Smooth muscle cell (in vitro differentiated cells): ENCODE measurements at regions not wholly inside any gene's neighbourhood (a gene's known extent, or its start where the extent isn't known, plus 50 kb on each side); places are given as distances from the start of the nearest gene placed in this dataset.

Experiments used
- DNase-seq: peaks from one replicate; lab custom pipeline; 2025; ENCODE audit not compliant: unreplicated experiment; lab: John Stamatoyannopoulos, UW
- H2AFZ ChIP-seq: fragments of 200-600 bp; sonication (generic); 2 replicates; pipeline ENCODE4 v1.6.0; 2016; ENCODE audit warnings: antibody characterized with exemption, low read depth, mild to moderate bottlenecking
- H3F3A ChIP-seq: fragments of 200-600 bp; sonication (generic); 2 replicates; pipeline ENCODE4 v1.6.0; 2017; ENCODE audit warnings: antibody characterized with exemption, low read depth
- H3K27ac ChIP-seq: fragments of 200-600 bp; sonication (generic); 2 replicates; pipeline ENCODE4 v1.5.1; 2016; ENCODE audit warnings: low read depth, mild to moderate bottlenecking
- H3K27me3 ChIP-seq: fragments of 200-600 bp; sonication (generic); 2 replicates; pipeline ENCODE4 v1.6.1; 2016; ENCODE audit warnings: low read depth, mild to moderate bottlenecking
- H3K36me3 ChIP-seq: fragments of 200-600 bp; sonication (generic); 2 replicates; pipeline ENCODE4 v1.5.1; 2016; ENCODE audit warnings: low read depth
- H3K4me1 ChIP-seq: fragments of 200-600 bp; sonication (generic); 2 replicates; pipeline ENCODE4 v1.5.1; 2016; ENCODE audit warnings: low read depth
- H3K4me2 ChIP-seq: fragments of 200-600 bp; sonication (generic); 2 replicates; pipeline ENCODE4 v1.6.0; 2016; ENCODE audit warnings: mild to moderate bottlenecking
- H3K4me3 ChIP-seq: fragments of 200-600 bp; sonication (generic); 2 replicates; pipeline ENCODE4 v1.5.1; 2016; ENCODE audit warnings: mild to moderate bottlenecking
- H3K79me2 ChIP-seq: fragments of 200-600 bp; sonication (generic); 2 replicates; pipeline ENCODE4 v1.6.0; 2016; ENCODE audit warnings: low read depth, mild to moderate bottlenecking
- H3K9ac ChIP-seq: fragments of 200-600 bp; sonication (generic); 2 replicates; pipeline ENCODE4 v1.6.0; 2016; ENCODE audit warnings: low read depth
- H3K9me3 ChIP-seq: fragments of 200-600 bp; sonication (generic); replicated peaks from 2 replicates; pipeline ENCODE4 v1.5.1; 2016; ENCODE audit warnings: low read depth
- H4K20me1 ChIP-seq: fragments of 200-600 bp; sonication (generic); 2 replicates; pipeline ENCODE4 v1.6.0; 2016; ENCODE audit warnings: low read depth
- WGBS: methylation state at CpG from one replicate; pipeline ENCODE4 v1.1.7; 2016; ENCODE audit warnings: low lambda C conversion rate; 5-methylcytosine and 5-hydroxymethylcytosine counted together
- TF ChIP-seq, protein P1 (sequence below): fragments of 200-600 bp; sonication (generic); IDR thresholded peaks from 2 replicates; pipeline ENCODE4 v1.5.1; 2017; ENCODE audit warnings: borderline replicate concordance, mild to moderate bottlenecking, antibody characterized with exemption; ENCODE audit not compliant: insufficient read depth, poor library complexity, severe bottlenecking

DNA sequence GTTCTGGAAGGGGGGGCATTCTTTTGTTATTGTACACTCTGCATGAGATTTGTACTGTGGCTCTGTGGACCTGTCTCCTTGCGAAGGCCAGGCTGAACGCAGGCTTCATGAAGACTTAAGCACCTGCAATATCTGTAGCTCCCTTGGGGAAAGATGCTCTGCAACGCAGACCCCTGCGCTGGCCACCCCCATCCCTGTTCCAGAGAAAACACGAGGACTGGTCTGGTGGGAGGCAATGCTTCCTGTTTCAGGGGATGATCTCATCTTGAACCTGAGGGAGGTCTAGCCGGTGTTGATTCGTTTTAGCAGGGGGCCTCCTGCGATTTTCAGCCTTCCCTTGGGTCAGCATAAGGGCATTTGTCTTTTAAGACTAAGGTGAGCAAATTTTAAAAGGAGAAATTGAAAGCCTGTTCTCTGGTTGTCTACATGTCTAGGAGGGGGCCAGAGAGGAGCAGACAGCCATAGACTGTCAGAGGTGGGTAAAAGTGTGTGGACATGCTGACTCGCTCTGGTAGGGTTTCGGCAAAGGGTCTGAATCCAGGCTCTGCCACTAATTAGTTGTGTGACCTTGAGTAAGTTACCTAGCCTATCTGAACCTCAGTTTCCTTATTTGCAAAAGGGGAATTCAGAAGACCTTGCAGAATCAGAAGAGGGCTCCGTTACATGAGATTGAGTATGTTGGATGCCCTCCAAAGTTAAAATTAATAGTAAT is 80.9 kb upstream of the RASGRF1 start:
- no peak overlapping the region for H2AFZ ChIP-seq
- no peak overlapping the region for H3K27ac ChIP-seq
- 52% methylated on average over 11 of the region's 11 CpGs for WGBS
- peaks cover 3% of the 10 kb centered on the region for H3K27me3 ChIP-seq
- no peaks in the 10 kb centered on the region for H3F3A ChIP-seq
- H3K4me2 ChIP-seq, result no peak overlapping the region
- H3K4me1 ChIP-seq, result no peaks in the 10 kb centered on the region
- no peaks in the 10 kb centered on the region for H3K79me2 ChIP-seq
- H3K9ac ChIP-seq, result no peak overlapping the region
- DNase-seq, result no peak
- no peaks in the 10 kb centered on the region for H4K20me1 ChIP-seq
- TF ChIP-seq, protein P1, sequence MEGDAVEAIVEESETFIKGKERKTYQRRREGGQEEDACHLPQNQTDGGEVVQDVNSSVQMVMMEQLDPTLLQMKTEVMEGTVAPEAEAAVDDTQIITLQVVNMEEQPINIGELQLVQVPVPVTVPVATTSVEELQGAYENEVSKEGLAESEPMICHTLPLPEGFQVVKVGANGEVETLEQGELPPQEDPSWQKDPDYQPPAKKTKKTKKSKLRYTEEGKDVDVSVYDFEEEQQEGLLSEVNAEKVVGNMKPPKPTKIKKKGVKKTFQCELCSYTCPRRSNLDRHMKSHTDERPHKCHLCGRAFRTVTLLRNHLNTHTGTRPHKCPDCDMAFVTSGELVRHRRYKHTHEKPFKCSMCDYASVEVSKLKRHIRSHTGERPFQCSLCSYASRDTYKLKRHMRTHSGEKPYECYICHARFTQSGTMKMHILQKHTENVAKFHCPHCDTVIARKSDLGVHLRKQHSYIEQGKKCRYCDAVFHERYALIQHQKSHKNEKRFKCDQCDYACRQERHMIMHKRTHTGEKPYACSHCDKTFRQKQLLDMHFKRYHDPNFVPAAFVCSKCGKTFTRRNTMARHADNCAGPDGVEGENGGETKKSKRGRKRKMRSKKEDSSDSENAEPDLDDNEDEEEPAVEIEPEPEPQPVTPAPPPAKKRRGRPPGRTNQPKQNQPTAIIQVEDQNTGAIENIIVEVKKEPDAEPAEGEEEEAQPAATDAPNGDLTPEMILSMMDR, result no peak
- no peak overlapping the region for H3K4me3 ChIP-seq
- H3K9me3 ChIP-seq, result no peaks in the 10 kb centered on the region
- H3K36me3 ChIP-seq, result no peaks in the 10 kb centered on the region

DNA sequence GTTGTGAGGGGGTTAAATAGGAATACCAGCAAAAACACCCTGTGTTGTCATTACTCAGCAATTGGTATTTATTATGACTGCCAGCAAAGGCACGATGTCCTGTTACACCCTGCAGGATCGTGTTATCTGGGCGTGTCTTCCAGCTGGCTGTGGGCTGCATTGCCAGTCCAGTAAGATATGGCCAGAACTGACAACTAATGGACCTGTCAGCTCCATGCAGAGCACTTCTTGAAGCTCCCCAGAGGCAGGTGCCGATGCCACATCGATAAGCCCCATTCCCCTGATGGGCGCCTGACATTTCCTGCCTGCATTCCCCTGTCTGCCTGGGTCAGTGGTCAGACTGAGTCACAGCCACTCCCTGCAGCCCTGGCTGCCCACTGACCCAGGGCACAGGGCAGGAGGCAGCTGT is 79.7 kb upstream of the RASGRF1 start:
- Histone ChIP-seq H2AFZ (no peak overlapping the region), H3K9me3 (no peaks in the 10 kb centered on the region), H3K4me3 (no peak overlapping the region), H3K27me3 (peaks cover 3% of the 10 kb centered on the region), H3K4me1 (no peaks in the 10 kb centered on the region), H3K9ac (no peak overlapping the region), H3F3A (no peaks in the 10 kb centered on the region), H3K36me3 (no peaks in the 10 kb centered on the region), H3K27ac (no peak overlapping the region), H3K79me2 (no peaks in the 10 kb centered on the region), H4K20me1 (no peaks in the 10 kb centered on the region), H3K4me2 (peak overlapping the region; percentile 65)
- DNase-seq, result no peak
- TF ChIP-seq, protein P1, result no peak
- 26% methylated on average over 6 of the region's 6 CpGs for WGBS

DNA sequence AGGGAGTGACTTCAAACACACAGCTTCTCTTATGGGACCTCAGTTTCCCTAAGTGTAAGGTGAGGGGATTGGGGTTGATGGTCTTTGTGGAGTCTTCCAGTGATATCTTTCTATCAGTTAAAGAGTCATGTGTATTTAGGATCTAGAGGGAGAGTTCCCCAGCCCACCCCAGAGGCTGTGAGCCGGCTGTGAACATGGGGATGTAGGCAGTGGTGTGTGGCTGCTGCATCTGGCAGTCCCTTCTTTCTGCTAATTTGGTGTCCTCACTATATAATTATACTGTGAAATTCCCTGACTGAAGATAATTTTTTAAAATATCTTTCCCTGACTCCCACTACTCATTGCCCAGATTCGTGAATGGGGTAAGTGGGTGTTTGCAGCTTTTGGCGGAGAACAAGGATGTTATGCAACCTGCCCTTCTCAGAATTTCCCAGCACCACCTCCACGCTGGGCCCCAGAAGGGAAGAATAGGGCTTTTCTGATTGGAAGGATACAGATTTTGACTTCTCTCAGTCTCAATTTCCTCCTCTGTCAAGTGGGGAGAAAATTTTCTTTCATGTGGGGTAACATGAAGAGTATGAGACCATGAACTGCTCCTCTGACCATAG is 79.0 kb upstream of the RASGRF1 start:
- H3K27ac ChIP-seq, result peak overlapping the region; percentile 18
- no peaks in the 10 kb centered on the region for H3K27me3 ChIP-seq
- no peak overlapping the region for H3K4me3 ChIP-seq
- peak overlapping the region; percentile 29 for H3K4me2 ChIP-seq
- TF ChIP-seq, protein P1, result no peak
- H4K20me1 ChIP-seq, result no peaks in the 10 kb centered on the region
- H2AFZ ChIP-seq, result no peak overlapping the region
- WGBS, result 57% methylated on average over 4 of the region's 4 CpGs
- H3K9me3 ChIP-seq, result no peaks in the 10 kb centered on the region
- no peaks in the 10 kb centered on the region for H3K36me3 ChIP-seq
- no peaks in the 10 kb centered on the region for H3K79me2 ChIP-seq
- H3K9ac ChIP-seq, result no peak overlapping the region
- no peaks in the 10 kb centered on the region for H3K4me1 ChIP-seq
- no peaks in the 10 kb centered on the region for H3F3A ChIP-seq
- no peak for DNase-seq
